Gastroesophageal sphincter (tissue), 4 donors: ENCODE measurements at regions not wholly inside any gene's neighbourhood (a gene's known extent, or its start where the extent isn't known, plus 50 kb on each side); places are given as distances from the start of the nearest gene placed in this dataset.

Experiments used
- ATAC-seq: fragments of 150-250 bp; one replicate; pipeline ENCODE4 v1.9.1; 2016; ENCODE audit warnings: mild to moderate bottlenecking, moderate library complexity
- H3K27ac ChIP-seq, 4 donors: fragments of 200-600 bp; sonication (generic) in 3 of 4; 1 replicate in 3 of 4; 2 replicates in 1 of 4; pipeline ENCODE4 v1.5.1; 2016 to 2019
- H3K27me3 ChIP-seq: fragments of 200-600 bp; sonication (generic); one replicate; pipeline ENCODE4 v1.5.1; 2019
- H3K36me3 ChIP-seq, 2 donors: fragments of 200-600 bp; sonication (generic); one replicate each; pipeline ENCODE4 v1.5.1; 2019; ENCODE audit warnings: control low read depth in 1 of 2
- H3K4me1 ChIP-seq, 3 donors: fragments of 200-600 bp; sonication (generic); 1 replicate in 2 of 3; 2 replicates in 1 of 3; pipeline ENCODE4 v1.5.1; 2016 to 2019; ENCODE audit warnings: control low read depth in 2 of 3
- H3K4me3 ChIP-seq, 2 donors: fragments of 200-600 bp; sonication (generic); one replicate each; pipeline ENCODE4 v1.5.1; 2019; ENCODE audit warnings: mild to moderate bottlenecking in 1 of 2, moderate library complexity in 1 of 2
- H3K9me3 ChIP-seq, 3 donors: fragments of 200-600 bp; sonication (generic); one replicate each; pipeline ENCODE4 v1.5.1; 2017 to 2019; ENCODE audit warnings: control low read depth in 2 of 3
- EP300 ChIP-seq: sonication (generic); formaldehyde crosslinking; IDR thresholded peaks from one replicate; pipeline ENCODE4 v1.6.1; 2017; ENCODE audit warnings: antibody characterized with exemption, mild to moderate bottlenecking
- POLR2A ChIP-seq, 2 donors: fragments of 450-650 bp; IDR thresholded peaks; one replicate each; pipeline ENCODE4 v1.6.1; 2017; ENCODE audit warnings: antibody characterized with exemption in 2 of 2, mild to moderate bottlenecking in 2 of 2, moderate library complexity in 1 of 2
- POLR2AphosphoS5 ChIP-seq: sonication (generic); formaldehyde crosslinking; IDR thresholded peaks from one replicate; pipeline ENCODE4 v1.6.1; 2017; ENCODE audit warnings: antibody characterized with exemption
- WGBS, 2 donors: methylation state at CpG; one replicate each; pipeline ENCODE4 v1.1.5; 2018; ENCODE audit warnings: low coverage in 1 of 2; 5-methylcytosine and 5-hydroxymethylcytosine counted together
- TF ChIP-seq, protein P1 (sequence below), 4 experiments: fragments of 200-600 bp in 2 of 4; fragments of 450-650 bp in 2 of 4; sonication (generic) in 1 of 4; IDR thresholded peaks; one replicate each; pipeline ENCODE4 v1.5.1; 2017 to 2019; ENCODE audit warnings: antibody characterized with exemption in 4 of 4, mild to moderate bottlenecking in 2 of 4, moderate library complexity in 2 of 4

DNA sequence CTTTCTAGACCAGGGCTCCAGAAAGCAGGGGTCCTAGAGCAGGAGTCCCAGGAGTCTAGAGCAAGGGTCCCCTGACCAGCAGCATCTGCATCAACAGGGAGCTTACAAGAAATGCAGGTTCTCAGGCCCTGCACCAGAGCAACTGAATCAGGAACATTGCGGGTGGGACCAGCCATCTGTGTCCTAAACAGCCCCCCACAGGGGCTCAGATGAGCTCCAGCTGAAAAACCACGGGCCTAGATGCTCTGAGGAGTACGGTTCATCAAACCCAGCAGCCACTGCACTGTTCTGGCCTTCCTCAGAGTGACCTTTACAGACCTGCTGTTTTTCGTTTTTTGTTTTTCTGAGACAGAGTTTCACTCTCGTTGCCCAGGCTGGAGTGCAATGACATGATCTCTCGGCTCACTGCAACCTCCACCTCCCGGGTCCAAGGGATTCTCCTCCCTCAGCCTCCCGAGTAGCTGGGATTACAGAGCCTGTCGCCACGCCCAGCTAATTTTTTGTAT, 438.2 kb downstream of the SOX9 start:
- ATAC-seq = no peak
- no peak overlapping the region for H3K27ac ChIP-seq
- H3K4me1 ChIP-seq = no peaks in the 10 kb centered on the region
- H3K9me3 ChIP-seq = no peaks in the 10 kb centered on the region
- WGBS, 2 donors = 89% methylated on average over 6 of the region's 10 CpGs; no CpG with 5 or more reads in 1 of the 2 donors
- no peak overlapping the region for H3K4me3 ChIP-seq
- TF ChIP-seq EP300 = no peak
- no peak for TF ChIP-seq POLR2A (IDR thresholded peaks at IDR 0.05)
- TF ChIP-seq POLR2AphosphoS5 = no peak
- TF ChIP-seq, protein P1, sequence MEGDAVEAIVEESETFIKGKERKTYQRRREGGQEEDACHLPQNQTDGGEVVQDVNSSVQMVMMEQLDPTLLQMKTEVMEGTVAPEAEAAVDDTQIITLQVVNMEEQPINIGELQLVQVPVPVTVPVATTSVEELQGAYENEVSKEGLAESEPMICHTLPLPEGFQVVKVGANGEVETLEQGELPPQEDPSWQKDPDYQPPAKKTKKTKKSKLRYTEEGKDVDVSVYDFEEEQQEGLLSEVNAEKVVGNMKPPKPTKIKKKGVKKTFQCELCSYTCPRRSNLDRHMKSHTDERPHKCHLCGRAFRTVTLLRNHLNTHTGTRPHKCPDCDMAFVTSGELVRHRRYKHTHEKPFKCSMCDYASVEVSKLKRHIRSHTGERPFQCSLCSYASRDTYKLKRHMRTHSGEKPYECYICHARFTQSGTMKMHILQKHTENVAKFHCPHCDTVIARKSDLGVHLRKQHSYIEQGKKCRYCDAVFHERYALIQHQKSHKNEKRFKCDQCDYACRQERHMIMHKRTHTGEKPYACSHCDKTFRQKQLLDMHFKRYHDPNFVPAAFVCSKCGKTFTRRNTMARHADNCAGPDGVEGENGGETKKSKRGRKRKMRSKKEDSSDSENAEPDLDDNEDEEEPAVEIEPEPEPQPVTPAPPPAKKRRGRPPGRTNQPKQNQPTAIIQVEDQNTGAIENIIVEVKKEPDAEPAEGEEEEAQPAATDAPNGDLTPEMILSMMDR (IDR thresholded peaks at IDR 0.05) = no peak
- no peaks in the 10 kb centered on the region for H3K36me3 ChIP-seq
- H3K27me3 ChIP-seq = peaks cover 76% of the 10 kb centered on the region

DNA sequence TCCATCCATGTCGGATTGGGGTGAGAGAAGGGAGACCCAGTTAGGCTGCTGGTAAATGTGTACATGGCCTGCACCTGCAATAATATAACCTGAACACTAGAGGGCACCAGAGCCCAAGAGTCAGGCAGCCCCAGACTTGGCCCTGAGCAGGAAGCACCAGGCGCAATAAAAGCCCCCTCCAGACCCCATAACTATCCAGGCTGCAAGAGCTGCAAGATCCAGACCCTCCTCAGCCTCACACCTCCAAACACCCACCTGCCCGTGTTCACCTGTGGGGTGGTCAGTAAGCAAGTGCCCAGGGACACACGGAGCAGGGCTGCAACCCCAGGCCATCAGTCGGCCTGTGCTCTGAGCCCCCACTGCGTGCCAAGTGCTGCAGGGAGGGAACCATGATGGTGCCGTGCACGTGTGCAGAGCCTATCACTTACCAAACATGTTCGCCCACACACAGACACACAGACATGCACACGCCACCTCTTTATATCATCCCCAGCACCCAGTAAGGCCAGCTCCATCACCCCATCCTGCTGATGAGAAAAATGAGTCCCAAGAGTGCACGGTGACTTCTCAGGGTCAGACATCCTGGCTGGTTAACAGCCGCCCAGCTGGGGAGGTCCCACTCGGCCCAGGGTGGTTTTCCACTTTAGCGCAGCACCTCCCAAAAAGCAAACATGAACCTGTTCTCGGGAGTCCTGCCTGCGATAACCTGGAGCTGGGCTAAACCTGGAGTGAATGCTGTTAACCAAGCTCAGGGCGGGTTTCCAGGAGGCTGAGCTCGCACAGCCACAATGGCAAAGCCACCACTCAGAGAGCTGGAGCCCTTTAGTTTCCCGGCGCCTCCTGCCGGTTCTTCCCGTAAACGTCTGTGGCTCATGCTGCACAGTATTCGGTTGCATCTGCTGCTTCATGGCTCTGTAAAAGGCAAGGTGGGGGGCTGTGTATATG, 439.8 kb downstream of the SOX9 start:
- no peak for ATAC-seq
- Histone ChIP-seq H3K4me1 (no peaks in the 10 kb centered on the region), H3K9me3 (no peaks in the 10 kb centered on the region), H3K27me3 (peaks cover 61% of the 10 kb centered on the region), H3K4me3 (no peak overlapping the region), H3K36me3 (no peaks in the 10 kb centered on the region), H3K27ac (no peak overlapping the region)
- TF ChIP-seq POLR2AphosphoS5 (no peak), EP300 (no peak), POLR2A (IDR thresholded peaks at IDR 0.05) (no peak)
- TF ChIP-seq, protein P1 (IDR thresholded peaks at IDR 0.05) = peak in 3 of 4 experiments; percentile 43 to 75 (median 51)
- WGBS, 2 donors = 40 to 54% methylated on average over 1 to 8 of the region's 24 CpGs

DNA sequence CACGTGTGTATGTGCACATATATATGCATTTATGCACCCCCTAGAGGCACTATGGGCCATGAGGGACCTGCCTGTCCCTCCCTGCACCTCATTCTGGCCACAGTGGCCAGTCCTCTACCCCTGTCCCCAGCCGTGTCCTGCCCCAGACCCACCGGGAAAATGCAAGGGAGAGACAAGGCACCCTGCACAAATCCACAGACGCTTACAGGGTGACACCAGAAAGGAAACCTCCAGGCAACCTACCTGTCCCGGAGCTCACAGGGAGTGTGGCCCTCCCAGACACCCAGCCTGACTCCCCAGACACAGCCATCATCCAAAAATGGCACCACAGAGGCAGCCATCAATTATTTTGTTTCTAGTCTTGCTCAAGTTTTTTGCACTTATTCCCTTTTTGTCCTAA, 440.4 kb downstream of the SOX9 start:
- Histone ChIP-seq H3K4me3 (no peak overlapping the region), H3K4me1 (no peaks in the 10 kb centered on the region), H3K36me3 (no peaks in the 10 kb centered on the region), H3K9me3 (no peaks in the 10 kb centered on the region), H3K27ac (no peak overlapping the region), H3K27me3 (peaks cover 57% of the 10 kb centered on the region)
- no peak for ATAC-seq
- TF ChIP-seq POLR2AphosphoS5 = no peak
- no peak for TF ChIP-seq POLR2A (IDR thresholded peaks at IDR 0.05)
- TF ChIP-seq, protein P1 (IDR thresholded peaks at IDR 0.05) = no peak
- 73% methylated on average over 4 of the region's 5 CpGs; no CpG with 5 or more reads in 1 of the 2 donors for WGBS, 2 donors

DNA sequence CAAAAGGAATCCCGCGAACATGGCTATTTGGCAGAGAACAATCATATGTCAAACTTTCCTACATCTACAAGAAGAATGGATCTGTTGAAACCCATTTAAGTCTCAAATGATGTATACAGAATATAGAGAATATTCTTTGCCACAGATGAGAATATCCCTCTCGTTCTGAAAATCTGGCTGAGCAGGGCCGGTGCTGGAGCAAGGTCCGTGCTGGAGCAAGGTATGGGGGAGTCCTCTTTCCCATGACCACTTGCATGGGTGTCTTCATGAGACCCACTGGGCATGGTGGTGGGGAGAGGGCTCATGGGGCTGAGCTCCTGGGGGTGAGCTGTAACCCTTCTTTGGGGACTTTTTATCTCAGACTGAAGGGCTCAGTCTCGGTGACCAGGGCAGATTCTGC, 440.9 kb downstream of the SOX9 start:
- Histone ChIP-seq H3K36me3 (no peaks in the 10 kb centered on the region), H3K4me1 (no peaks in the 10 kb centered on the region), H3K27me3 (peaks cover 53% of the 10 kb centered on the region), H3K27ac (no peak overlapping the region), H3K4me3 (no peak overlapping the region), H3K9me3 (no peaks in the 10 kb centered on the region)
- WGBS, 2 donors = 77% methylated on average over 5 of the region's 6 CpGs; no CpG with 5 or more reads in 1 of the 2 donors
- ATAC-seq = no peak
- TF ChIP-seq POLR2A (IDR thresholded peaks at IDR 0.05) = no peak
- TF ChIP-seq EP300 = no peak
- TF ChIP-seq POLR2AphosphoS5 = no peak
- TF ChIP-seq, protein P1 (IDR thresholded peaks at IDR 0.05) = no peak
